DOHH2 (cell line): ENCODE measurements at regions not wholly inside any gene's neighbourhood (a gene's known extent, or its start where the extent isn't known, plus 50 kb on each side); places are given as distances from the start of the nearest gene placed in this dataset.

Source experiments
- CTCF ChIP-seq: fragments of 200-600 bp; sonication (generic); IDR thresholded peaks from one replicate; pipeline ENCODE4 v1.5.1; 2014; ENCODE audit warnings: antibody characterized with exemption, mild to moderate bottlenecking, low read depth, low read length; ENCODE audit not compliant: poor library complexity, severe bottlenecking
- EZH2phosphoT487 ChIP-seq: fragments of 200-600 bp; sonication (generic); IDR thresholded peaks from 2 replicates; pipeline ENCODE4 v1.6.1; 2017; ENCODE audit warnings: borderline replicate concordance, mild to moderate bottlenecking, antibody characterized with exemption, low read length, moderate library complexity, mixed read lengths

- no peak for TF ChIP-seq CTCF
- no peak for TF ChIP-seq EZH2phosphoT487
These were observed 972.8 kb downstream of the HACE1 start for GRCh38 chr6:103886951-103887350.
